Endothelial cell of umbilical vein (primary cell): ENCODE measurements at regions not wholly inside any gene's neighbourhood (a gene's known extent, or its start where the extent isn't known, plus 50 kb on each side); places are given as distances from the start of the nearest gene placed in this dataset.

ENCODE experiments used
- BruUV-seq: library from RNA; stranded (reverse); fragments of 400-500 nt; replicated peaks from 2 replicates; lab custom pipeline; 2021; lab: Mats Ljungman, UMichigan
- CTCF ChIA-PET: fragments of 300-600, 350-600 bp; sonication (Branson Sonifier 250); formaldehyde crosslinking; loops from one replicate; lab custom pipeline; 2021; ENCODE audit warnings: antibody characterized with exemption, inconsistent platforms; lab: Charles Lee
- POLR2A ChIA-PET: fragments of 300-600, 350-600 bp; sonication (Branson Sonifier 250); formaldehyde crosslinking; loops from one replicate; lab custom pipeline; 2021; ENCODE audit warnings: antibody characterized with exemption, inconsistent platforms; lab: Charles Lee
- DNase-seq: peaks from one replicate; pipeline ENCODE4 v3.0.0-alpha.2; 2011; ENCODE audit warnings: low read depth, low spot score
- FAIRE-seq: peaks from 2 replicates; lab custom pipeline; 2011; peaks lifted over from hg19 to GRCh38; lab: Jason Lieb, UNC
- H2AFZ ChIP-seq: 2 replicates; pipeline ENCODE4 v1.6.0; 2012; ENCODE audit warnings: low read depth, low read length, control low read depth, inconsistent platforms
- H3K27ac ChIP-seq: 2 replicates; pipeline ENCODE4 v1.5.1; 2011; ENCODE audit warnings: low read depth, mild to moderate bottlenecking, control low read depth, low read length, moderate library complexity; ENCODE audit not compliant: insufficient read depth
- H3K27me3 ChIP-seq, 2 experiments: 2 replicates each; pipeline versions ENCODE4 v1.6.0 to v1.6.1; 2011; ENCODE audit warnings: low read length in 2 of 2, mixed read lengths in 1 of 2; ENCODE audit not compliant: control insufficient read depth in 2 of 2, insufficient read depth in 2 of 2
- H3K36me3 ChIP-seq, 2 experiments: 2 replicates in 1 of 2; 3 replicates in 1 of 2; pipeline ENCODE4 v1.5.1; 2011; ENCODE audit warnings: low read length in 2 of 2, mild to moderate bottlenecking in 1 of 2, moderate library complexity in 1 of 2; ENCODE audit not compliant: control insufficient read depth in 2 of 2, insufficient read depth in 2 of 2; ENCODE audit errors: extremely low read depth in 1 of 2
- H3K4me1 ChIP-seq: 3 replicates; pipeline ENCODE4 v1.5.1; 2011; ENCODE audit warnings: mild to moderate bottlenecking, low read length; ENCODE audit not compliant: control insufficient read depth, insufficient read depth; ENCODE audit errors: extremely low read depth
- H3K4me2 ChIP-seq: 2 replicates; pipeline ENCODE4 v1.6.1; 2011; ENCODE audit warnings: low read length, control low read depth, mixed read lengths; ENCODE audit not compliant: insufficient read depth
- H3K4me3 ChIP-seq, 3 experiments: fragments of 200-600 bp in 1 of 3; sonication (generic), shearing (Covaris generic) in 1 of 3; replicated peaks in 1 of 3; 2 replicates each; pipeline ENCODE4 v1.5.1; 2011 to 2016; ENCODE audit warnings: control low read depth in 3 of 3, low read length in 3 of 3, mild to moderate bottlenecking in 2 of 3, inconsistent platforms in 1 of 3, low read depth in 1 of 3, moderate library complexity in 1 of 3; ENCODE audit not compliant: insufficient read depth in 1 of 3
- H3K79me2 ChIP-seq: 2 replicates; pipeline ENCODE4 v1.6.0; 2012; ENCODE audit warnings: low read length, inconsistent platforms; ENCODE audit not compliant: control insufficient read depth, insufficient read depth
- H3K9ac ChIP-seq: replicated peaks from 2 replicates; pipeline ENCODE3; 2011; ENCODE audit warnings: low read length, control low read depth; ENCODE audit not compliant: insufficient read depth; ENCODE audit errors: extremely low read depth
- H3K9me1 ChIP-seq: replicated peaks from 3 replicates; pipeline ENCODE4 v1.6.0; 2011; ENCODE audit warnings: mild to moderate bottlenecking, low read length; ENCODE audit not compliant: control insufficient read depth, insufficient read depth; ENCODE audit errors: extremely low read depth
- H3K9me3 ChIP-seq: replicated peaks from 2 replicates; pipeline ENCODE4 v1.5.1; 2012; ENCODE audit warnings: low read length, inconsistent platforms; ENCODE audit not compliant: control insufficient read depth, insufficient read depth
- H4K20me1 ChIP-seq: replicated peaks from 2 replicates; pipeline ENCODE3; 2011; ENCODE audit warnings: mild to moderate bottlenecking, low read length; ENCODE audit not compliant: control insufficient read depth, insufficient read depth; ENCODE audit errors: extremely low read depth
- FOS ChIP-seq: IDR thresholded peaks from 2 replicates; pipeline ENCODE4 v1.6.1; 2011; ENCODE audit warnings: mild to moderate bottlenecking, low read length, moderate library complexity, borderline replicate concordance; ENCODE audit not compliant: insufficient read depth
- GATA2 ChIP-seq: IDR thresholded peaks from 2 replicates; pipeline ENCODE4 v1.7.0; 2011; ENCODE audit warnings: low read depth, mild to moderate bottlenecking, moderate library complexity, mixed read lengths, low read length; ENCODE audit not compliant: insufficient read length, insufficient read depth
- JUN ChIP-seq: IDR thresholded peaks from 2 replicates; pipeline ENCODE4 v1.6.1; 2011; ENCODE audit warnings: borderline replicate concordance, low read depth; ENCODE audit not compliant: insufficient read length, insufficient read depth
- MYC ChIP-seq: IDR thresholded peaks from one replicate; pipeline ENCODE4 v1.6.1; 2011; ENCODE audit warnings: mild to moderate bottlenecking, low read depth, low read length
- POLR2A ChIP-seq: IDR thresholded peaks from 2 replicates; pipeline ENCODE4 v1.6.1; 2012; ENCODE audit warnings: low read depth, mild to moderate bottlenecking, control low read depth, low read length
- POLR2AphosphoS5 ChIP-seq: IDR thresholded peaks from 2 replicates; pipeline ENCODE4 v1.6.1; 2012; ENCODE audit warnings: low read depth, mild to moderate bottlenecking, control low read depth, low read length, moderate library complexity; ENCODE audit not compliant: insufficient read depth
- dilution Hi-C: fragments of 300-500 bp; cut with MboI; formaldehyde crosslinking; loops from one replicate; pipeline ENCODE4 v1.15.0; 2019; ENCODE audit warnings: low sequenced_read_pairs; ENCODE audit not compliant: extremely low pct_ligation_motif_present
- intact Hi-C: fragments of 100-400 bp; cut with micrococcal nuclease; formaldehyde crosslinking; loops from one replicate; pipeline ENCODE4 v1.10.0; 2022
- TF ChIP-seq, protein P1 (sequence below): IDR thresholded peaks from 2 replicates; pipeline ENCODE4 v1.6.1; 2011; ENCODE audit not compliant: insufficient read depth, insufficient read length
- TF ChIP-seq, protein P2 (sequence below), 2 donors: IDR thresholded peaks; 1 replicate in 1 of 2; 2 replicates in 1 of 2; pipeline ENCODE4 v1.5.1; 2011; ENCODE audit warnings: low read length in 2 of 2, mild to moderate bottlenecking in 2 of 2, moderate library complexity in 2 of 2, control low read depth in 1 of 2, inconsistent platforms in 1 of 2, low read depth in 1 of 2; ENCODE audit not compliant: insufficient read depth in 1 of 2; ENCODE audit errors: extremely low read depth in 1 of 2

DNA sequence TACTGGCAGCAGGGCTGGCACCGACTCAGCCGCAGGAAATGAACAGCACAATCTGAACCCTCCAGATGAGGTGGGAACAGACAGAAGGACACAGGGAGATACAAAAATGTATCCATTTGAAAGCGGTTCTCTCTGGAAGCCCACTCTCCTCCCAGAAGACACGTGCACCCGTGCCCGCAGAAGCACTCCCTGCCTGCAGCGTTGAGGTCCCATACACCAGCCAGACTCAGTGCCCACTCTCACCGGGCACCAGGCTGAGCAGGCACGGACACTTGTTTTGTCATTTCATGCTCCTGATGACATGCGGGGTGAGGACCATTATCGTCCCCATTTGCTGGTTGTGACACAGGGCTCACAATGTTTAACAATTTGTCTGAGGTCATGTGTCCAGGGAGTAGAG, 297.4 kb upstream of the TLE3 start:
- FAIRE-seq (no peak), DNase-seq (no peak)
- dilution Hi-C loops, result no loop called here
- Histone ChIP-seq H3K4me3 (no peak overlapping the region), H3K4me2 (no peak overlapping the region), H3K27me3 (peaks cover 0 to 3% of the 10 kb centered on the region in 2 experiments), H4K20me1 (no peaks in the 10 kb centered on the region), H3K9me3 (no peaks in the 10 kb centered on the region), H2AFZ (no peak overlapping the region), H3K27ac (no peak overlapping the region), H3K9ac (no peak overlapping the region), H3K4me1 (no peaks in the 10 kb centered on the region), H3K79me2 (no peaks in the 10 kb centered on the region), H3K36me3 (no peaks in the 10 kb centered on the region), H3K9me1 (no peaks in the 10 kb centered on the region)
- intact Hi-C loops, result no loop called here
- ChIA-PET POLR2A (no interaction called here), CTCF (no interaction called here)
- TF ChIP-seq, protein P1, sequence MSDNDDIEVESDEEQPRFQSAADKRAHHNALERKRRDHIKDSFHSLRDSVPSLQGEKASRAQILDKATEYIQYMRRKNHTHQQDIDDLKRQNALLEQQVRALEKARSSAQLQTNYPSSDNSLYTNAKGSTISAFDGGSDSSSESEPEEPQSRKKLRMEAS, result no peak
- TF ChIP-seq JUN (no peak), MYC (no peak), POLR2A (no peak), GATA2 (no peak), POLR2AphosphoS5 (no peak), FOS (no peak)
- TF ChIP-seq, protein P2, sequence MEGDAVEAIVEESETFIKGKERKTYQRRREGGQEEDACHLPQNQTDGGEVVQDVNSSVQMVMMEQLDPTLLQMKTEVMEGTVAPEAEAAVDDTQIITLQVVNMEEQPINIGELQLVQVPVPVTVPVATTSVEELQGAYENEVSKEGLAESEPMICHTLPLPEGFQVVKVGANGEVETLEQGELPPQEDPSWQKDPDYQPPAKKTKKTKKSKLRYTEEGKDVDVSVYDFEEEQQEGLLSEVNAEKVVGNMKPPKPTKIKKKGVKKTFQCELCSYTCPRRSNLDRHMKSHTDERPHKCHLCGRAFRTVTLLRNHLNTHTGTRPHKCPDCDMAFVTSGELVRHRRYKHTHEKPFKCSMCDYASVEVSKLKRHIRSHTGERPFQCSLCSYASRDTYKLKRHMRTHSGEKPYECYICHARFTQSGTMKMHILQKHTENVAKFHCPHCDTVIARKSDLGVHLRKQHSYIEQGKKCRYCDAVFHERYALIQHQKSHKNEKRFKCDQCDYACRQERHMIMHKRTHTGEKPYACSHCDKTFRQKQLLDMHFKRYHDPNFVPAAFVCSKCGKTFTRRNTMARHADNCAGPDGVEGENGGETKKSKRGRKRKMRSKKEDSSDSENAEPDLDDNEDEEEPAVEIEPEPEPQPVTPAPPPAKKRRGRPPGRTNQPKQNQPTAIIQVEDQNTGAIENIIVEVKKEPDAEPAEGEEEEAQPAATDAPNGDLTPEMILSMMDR (IDR thresholded peaks at IDR 0.05; ENCODE audit: extremely low read depth in 1 of 2, insufficient read depth in 1 of 2, low read depth in 1 of 2, low read length in 2 of 2), result no peak
- BruUV-seq, result no TSS peak
